ENCODE measurements at regions not wholly inside any gene's neighbourhood (a gene's known extent, or its start where the extent isn't known, plus 50 kb on each side); places are given as distances from the start of the nearest gene placed in this dataset.

DNA sequence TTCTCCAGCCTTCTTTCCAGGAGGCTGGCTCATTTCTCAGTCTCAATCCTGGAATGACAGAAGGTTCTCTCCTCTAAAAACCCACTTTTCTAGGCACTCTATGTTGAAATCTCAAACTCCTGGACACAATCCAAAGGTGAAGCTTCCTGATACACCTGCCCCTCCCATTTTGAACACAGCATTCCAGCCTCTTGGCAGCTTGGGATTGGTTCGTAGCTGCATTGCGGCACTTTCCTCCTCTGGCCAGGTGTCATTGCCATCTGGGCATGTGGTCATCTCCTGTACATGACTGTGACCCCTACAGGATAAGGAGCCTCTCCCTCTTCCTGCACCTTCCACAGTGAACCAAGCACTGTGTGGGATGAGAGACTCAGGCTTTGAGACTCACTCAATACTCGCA lies 230.2 kb upstream of the B3GAT1 start:
- no peak for ATAC-seq
- TF ChIP-seq BACH2 (CRISPR knock-in tag; IDR thresholded peaks at IDR 0.05; ENCODE audit: borderline replicate concordance) (no peak), ZNF565 (CRISPR knock-in tag; conservative IDR thresholded peaks at IDR 0.05; ENCODE audit: low read depth) (no peak), TOX (CRISPR knock-in tag; IDR thresholded peaks at IDR 0.05; ENCODE audit: borderline replicate concordance) (no peak), ZFP3 (CRISPR knock-in tag; IDR thresholded peaks at IDR 0.05) (no peak)

DNA sequence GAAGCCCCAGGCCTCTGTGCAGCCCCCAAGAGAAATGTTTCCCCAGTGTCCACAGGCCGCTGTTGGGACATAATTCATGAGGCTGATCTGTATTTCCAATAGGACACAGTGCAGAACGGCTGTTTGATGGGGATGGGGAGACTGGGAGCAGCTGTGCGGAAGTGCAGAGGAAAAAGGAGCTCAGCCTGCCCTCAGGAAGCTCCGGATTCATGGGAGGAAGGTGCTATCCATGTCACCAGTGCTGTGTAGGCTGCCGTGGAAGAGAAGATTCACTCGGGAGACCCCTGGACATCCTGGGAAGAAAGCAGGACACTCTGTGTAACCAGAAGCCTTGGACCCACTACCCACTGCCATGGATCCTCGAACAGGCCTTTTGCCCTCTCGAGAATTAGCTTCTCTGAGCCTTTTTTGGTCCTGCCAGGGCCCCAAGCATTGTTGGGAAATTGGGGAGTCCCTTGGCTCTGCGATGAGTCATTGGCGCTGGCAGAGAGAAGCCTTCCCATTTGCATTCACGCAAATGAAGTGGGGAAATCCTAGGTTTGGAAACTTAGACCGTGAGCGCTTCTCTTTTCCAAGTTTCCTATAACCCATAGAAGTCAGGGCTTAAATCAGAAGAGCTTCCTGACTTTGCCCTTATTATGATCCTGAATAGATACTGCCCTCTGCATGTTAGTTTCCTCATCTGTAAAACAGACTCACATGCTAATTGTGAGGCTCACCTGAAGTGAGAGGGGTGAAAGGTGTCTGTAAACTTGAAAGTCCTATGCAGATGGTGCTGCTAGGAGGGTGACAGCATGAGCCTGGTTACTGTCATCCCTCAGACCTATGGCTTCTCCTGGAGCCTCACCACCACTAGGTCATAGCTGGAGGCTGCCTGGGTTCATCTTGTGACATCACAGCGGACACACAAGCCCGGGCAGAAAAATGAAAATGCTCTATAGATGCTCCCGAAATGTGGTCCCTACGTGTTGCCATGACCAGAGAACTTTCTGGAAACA lies 229.2 kb upstream of the B3GAT1 start:
- TF ChIP-seq SNAI2 (CRISPR knock-in tag; IDR thresholded peaks at IDR 0.05) (no peak), ESRRG (CRISPR knock-in tag; IDR thresholded peaks at IDR 0.05) (no peak), TOX (CRISPR knock-in tag; IDR thresholded peaks at IDR 0.05; ENCODE audit: borderline replicate concordance) (no peak), ZFP30 (CRISPR knock-in tag; IDR thresholded peaks at IDR 0.05) (no peak), ZFP3 (CRISPR knock-in tag; IDR thresholded peaks at IDR 0.05) (no peak), ZC3H10 (CRISPR knock-in tag; IDR thresholded peaks at IDR 0.05) (no peak), ZNF565 (CRISPR knock-in tag; conservative IDR thresholded peaks at IDR 0.05; ENCODE audit: low read depth) (no peak), OSR1 (CRISPR knock-in tag; IDR thresholded peaks at IDR 0.05) (no peak), ZNF70 (CRISPR knock-in tag; IDR thresholded peaks at IDR 0.05) (no peak), ISL1 (CRISPR knock-in tag; IDR thresholded peaks at IDR 0.05) (no peak), ZNF8 (CRISPR knock-in tag; IDR thresholded peaks at IDR 0.05) (no peak), GLIS3 (CRISPR knock-in tag; IDR thresholded peaks at IDR 0.05) (no peak), BACH2 (CRISPR knock-in tag; IDR thresholded peaks at IDR 0.05; ENCODE audit: borderline replicate concordance) (no peak), CSDC2 (CRISPR knock-in tag; IDR thresholded peaks at IDR 0.05) (no peak), ARNTL (CRISPR knock-in tag; IDR thresholded peaks at IDR 0.05; ENCODE audit: borderline replicate concordance, low read depth) (no peak), PPARA (CRISPR knock-in tag; IDR thresholded peaks at IDR 0.05; ENCODE audit: borderline replicate concordance) (no peak)
- TF ChIP-seq, protein P1, sequence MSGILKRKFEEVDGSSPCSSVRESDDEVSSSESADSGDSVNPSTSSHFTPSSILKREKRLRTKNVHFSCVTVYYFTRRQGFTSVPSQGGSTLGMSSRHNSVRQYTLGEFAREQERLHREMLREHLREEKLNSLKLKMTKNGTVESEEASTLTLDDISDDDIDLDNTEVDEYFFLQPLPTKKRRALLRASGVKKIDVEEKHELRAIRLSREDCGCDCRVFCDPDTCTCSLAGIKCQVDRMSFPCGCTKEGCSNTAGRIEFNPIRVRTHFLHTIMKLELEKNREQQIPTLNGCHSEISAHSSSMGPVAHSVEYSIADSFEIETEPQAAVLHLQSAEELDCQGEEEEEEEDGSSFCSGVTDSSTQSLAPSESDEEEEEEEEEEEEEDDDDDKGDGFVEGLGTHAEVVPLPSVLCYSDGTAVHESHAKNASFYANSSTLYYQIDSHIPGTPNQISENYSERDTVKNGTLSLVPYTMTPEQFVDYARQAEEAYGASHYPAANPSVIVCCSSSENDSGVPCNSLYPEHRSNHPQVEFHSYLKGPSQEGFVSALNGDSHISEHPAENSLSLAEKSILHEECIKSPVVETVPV (CRISPR knock-in tag; IDR thresholded peaks at IDR 0.05) = no peak
- TF ChIP-seq, protein P2, sequence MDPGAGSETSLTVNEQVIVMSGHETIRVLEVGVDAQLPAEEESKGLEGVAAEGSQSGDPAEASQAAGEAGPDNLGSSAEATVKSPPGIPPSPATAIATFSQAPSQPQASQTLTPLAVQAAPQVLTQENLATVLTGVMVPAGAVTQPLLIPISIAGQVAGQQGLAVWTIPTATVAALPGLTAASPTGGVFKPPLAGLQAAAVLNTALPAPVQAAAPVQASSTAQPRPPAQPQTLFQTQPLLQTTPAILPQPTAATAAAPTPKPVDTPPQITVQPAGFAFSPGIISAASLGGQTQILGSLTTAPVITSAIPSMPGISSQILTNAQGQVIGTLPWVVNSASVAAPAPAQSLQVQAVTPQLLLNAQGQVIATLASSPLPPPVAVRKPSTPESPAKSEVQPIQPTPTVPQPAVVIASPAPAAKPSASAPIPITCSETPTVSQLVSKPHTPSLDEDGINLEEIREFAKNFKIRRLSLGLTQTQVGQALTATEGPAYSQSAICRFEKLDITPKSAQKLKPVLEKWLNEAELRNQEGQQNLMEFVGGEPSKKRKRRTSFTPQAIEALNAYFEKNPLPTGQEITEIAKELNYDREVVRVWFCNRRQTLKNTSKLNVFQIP (CRISPR knock-in tag; IDR thresholded peaks at IDR 0.05; ENCODE audit: borderline replicate concordance, low read depth) = no peak
- no peak for ATAC-seq

DNA sequence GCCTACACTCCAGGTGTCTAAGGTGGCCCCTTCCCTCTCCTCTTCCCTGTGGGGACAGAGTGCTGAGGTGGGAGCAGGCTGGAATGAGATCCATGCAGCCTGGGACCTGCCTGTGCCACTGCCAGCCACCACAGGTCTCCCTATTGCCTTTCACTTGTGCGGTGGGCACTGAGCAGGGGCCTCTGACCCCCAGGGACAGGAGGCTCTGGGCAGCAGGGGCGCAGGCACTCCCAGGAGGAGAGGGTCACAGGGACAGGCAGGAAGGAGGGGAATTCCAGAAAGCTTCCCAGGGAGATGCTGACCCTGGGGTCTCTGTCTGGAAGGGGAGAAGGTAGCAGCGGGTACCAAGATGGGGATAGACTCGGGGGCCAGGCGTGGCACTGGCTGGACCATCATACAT lies 228.5 kb upstream of the B3GAT1 start:
- no peak for ATAC-seq
- no peak for TF ChIP-seq ZNF70 (CRISPR knock-in tag; IDR thresholded peaks at IDR 0.05)
- no peak for TF ChIP-seq ZFP3 (CRISPR knock-in tag; IDR thresholded peaks at IDR 0.05)
- TF ChIP-seq OSR1 (CRISPR knock-in tag; IDR thresholded peaks at IDR 0.05) = no peak
- no peak for TF ChIP-seq CSDC2 (CRISPR knock-in tag; IDR thresholded peaks at IDR 0.05)
- TF ChIP-seq, protein P1 (CRISPR knock-in tag; IDR thresholded peaks at IDR 0.05) = no peak
- TF ChIP-seq SNAI2 (CRISPR knock-in tag; IDR thresholded peaks at IDR 0.05) = no peak

DNA sequence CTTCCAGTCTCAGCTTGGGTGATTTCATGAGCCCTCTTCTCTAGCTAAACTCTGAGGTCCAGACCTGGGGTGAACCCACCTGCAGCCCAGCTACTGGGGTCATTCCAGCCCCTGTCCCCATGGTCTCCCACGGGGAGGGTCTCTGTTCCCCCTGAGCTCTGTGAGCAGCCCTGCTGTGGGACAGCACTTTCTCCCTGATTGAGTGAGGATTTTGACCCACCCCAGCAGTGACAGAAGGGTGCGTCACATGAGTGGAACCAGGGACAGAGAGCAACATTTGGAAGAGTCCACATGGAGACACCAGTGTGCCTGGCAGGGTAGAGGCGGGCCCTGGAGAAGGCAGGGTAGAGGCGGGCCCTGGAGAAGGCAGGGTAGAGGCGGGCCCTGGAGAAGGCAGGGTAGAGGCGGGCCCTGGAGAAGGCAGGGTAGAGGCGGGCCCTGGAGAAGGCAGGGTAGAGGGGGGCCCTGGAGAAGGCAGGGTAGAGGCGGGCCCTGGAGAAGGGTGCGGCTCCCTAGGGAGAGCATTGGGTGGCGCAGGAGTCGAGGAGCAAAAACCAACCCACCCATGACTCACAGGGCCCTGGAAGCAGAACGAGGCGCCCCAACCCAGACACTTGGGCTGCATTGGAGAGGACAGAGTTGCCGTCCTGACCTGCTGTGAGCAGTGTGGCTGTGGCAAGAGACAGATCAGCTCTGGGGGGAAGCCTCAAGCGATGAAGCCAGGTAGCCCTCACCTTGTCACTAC lies 227.7 kb upstream of the B3GAT1 start:
- ATAC-seq = no peak
- TF ChIP-seq TOX (CRISPR knock-in tag; IDR thresholded peaks at IDR 0.05; ENCODE audit: borderline replicate concordance) (no peak), TCF4 (CRISPR knock-in tag; IDR thresholded peaks at IDR 0.05; ENCODE audit: borderline replicate concordance) (no peak), SNAI2 (CRISPR knock-in tag; IDR thresholded peaks at IDR 0.05) (no peak), BACH2 (CRISPR knock-in tag; IDR thresholded peaks at IDR 0.05; ENCODE audit: borderline replicate concordance) (no peak), ESRRG (CRISPR knock-in tag; IDR thresholded peaks at IDR 0.05) (no peak)
- TF ChIP-seq, protein P1 (CRISPR knock-in tag; IDR thresholded peaks at IDR 0.05) = no peak
- TF ChIP-seq, protein P3, sequence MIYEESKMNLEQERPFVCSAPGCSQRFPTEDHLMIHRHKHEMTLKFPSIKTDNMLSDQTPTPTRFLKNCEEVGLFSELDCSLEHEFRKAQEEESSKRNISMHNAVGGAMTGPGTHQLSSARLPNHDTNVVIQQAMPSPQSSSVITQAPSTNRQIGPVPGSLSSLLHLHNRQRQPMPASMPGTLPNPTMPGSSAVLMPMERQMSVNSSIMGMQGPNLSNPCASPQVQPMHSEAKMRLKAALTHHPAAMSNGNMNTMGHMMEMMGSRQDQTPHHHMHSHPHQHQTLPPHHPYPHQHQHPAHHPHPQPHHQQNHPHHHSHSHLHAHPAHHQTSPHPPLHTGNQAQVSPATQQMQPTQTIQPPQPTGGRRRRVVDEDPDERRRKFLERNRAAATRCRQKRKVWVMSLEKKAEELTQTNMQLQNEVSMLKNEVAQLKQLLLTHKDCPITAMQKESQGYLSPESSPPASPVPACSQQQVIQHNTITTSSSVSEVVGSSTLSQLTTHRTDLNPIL (CRISPR knock-in tag; IDR thresholded peaks at IDR 0.05; ENCODE audit: low read depth) = no peak
